HG02759 (cell line): ENCODE measurements at regions not wholly inside any gene's neighbourhood (a gene's known extent, or its start where the extent isn't known, plus 50 kb on each side); places are given as distances from the start of the nearest gene placed in this dataset.
"Not testable (repeated sequence)": the region's sequence is repeated elsewhere in the genome, so short reads cannot be mapped to it uniquely, and the experiment has no call there.

Source experiments
- ATAC-seq: cut with Tn5 transposase; IDR thresholded peaks from one replicate; pipeline ENCODE4 v1.9.1; 2021; ENCODE audit warnings: mild to moderate bottlenecking, moderate library complexity; ENCODE audit not compliant: unreplicated experiment

GRCh38 chr4:138367942-138368341, 125.8 kb upstream of the SLC7A11 start:
- ATAC-seq: no peak

- ATAC-seq: not testable (repeated sequence)
Measured at GRCh38 chr4:138352446-138352845, 110.3 kb upstream of the SLC7A11 start.

- peak; percentile 69 for ATAC-seq
Measured at GRCh38 chr4:138348055-138348454, 105.9 kb upstream of the SLC7A11 start.

- ATAC-seq: no peak
Measured at GRCh38 chr4:138347561-138347960, 105.4 kb upstream of the SLC7A11 start.

GRCh38 chr4:138344851-138345250, 102.7 kb upstream of the SLC7A11 start:
- ATAC-seq: no peak

- no peak for ATAC-seq
Measured at GRCh38 chr4:138344054-138344453, 101.9 kb upstream of the SLC7A11 start.

- peak; percentile 88 for ATAC-seq
Measured at GRCh38 chr4:138341739-138342415, 99.7 kb upstream of the SLC7A11 start.

GRCh38 chr4:138338840-138339239, 96.7 kb upstream of the SLC7A11 start:
- ATAC-seq: no peak

GRCh38 chr4:138338222-138338621, 96.1 kb upstream of the SLC7A11 start:
- ATAC-seq: not testable (repeated sequence)

GRCh38 chr4:138334346-138335016, 92.3 kb upstream of the SLC7A11 start:
- no peak for ATAC-seq

GRCh38 chr4:138332415-138332814, 90.3 kb upstream of the SLC7A11 start:
- ATAC-seq: not testable (repeated sequence)

GRCh38 chr4:138330531-138330930, 88.4 kb upstream of the SLC7A11 start:
- no peak for ATAC-seq

- ATAC-seq: no peak
Measured at GRCh38 chr4:138329506-138330070, 87.4 kb upstream of the SLC7A11 start.

- ATAC-seq: no peak
Measured at GRCh38 chr4:138327338-138327737, 85.2 kb upstream of the SLC7A11 start.

GRCh38 chr4:138320831-138321230, 78.7 kb upstream of the SLC7A11 start:
- no peak for ATAC-seq

GRCh38 chr4:138320030-138320429, 77.9 kb upstream of the SLC7A11 start:
- ATAC-seq: no peak

GRCh38 chr4:138317175-138317748, 75.1 kb upstream of the SLC7A11 start:
- ATAC-seq: no peak

GRCh38 chr4:138312536-138312911, 70.4 kb upstream of the SLC7A11 start:
- no peak for ATAC-seq

- no peak for ATAC-seq
Measured at GRCh38 chr4:138311771-138312535, 69.8 kb upstream of the SLC7A11 start.

- ATAC-seq: no peak
Measured at GRCh38 chr4:138310991-138311390, 68.8 kb upstream of the SLC7A11 start.

GRCh38 chr4:138310498-138310897, 68.3 kb upstream of the SLC7A11 start:
- ATAC-seq: no peak
